SK-N-SH (cell line): ENCODE measurements at regions not wholly inside any gene's neighbourhood (a gene's known extent, or its start where the extent isn't known, plus 50 kb on each side); places are given as distances from the start of the nearest gene placed in this dataset.

ENCODE experiments used
- CTCF ChIA-PET: fragments of 300-600, 350-600 bp; formaldehyde crosslinking; extraction: SDS; loops from one replicate; lab custom pipeline; 2021; lab: Yijun Ruan, JAX
- POLR2A ChIA-PET: fragments of 350-600 bp; sonication (Branson Sonifier 250); formaldehyde crosslinking; extraction: SDS; loops from one replicate; lab custom pipeline; 2020; ENCODE audit warnings: antibody characterized with exemption, inconsistent platforms; lab: Yijun Ruan, JAX
- DNase-seq: peaks from one replicate; pipeline ENCODE4 v3.0.0; 2012
- H2AFZ ChIP-seq: fragments of 200-600 bp; sonication (generic); 2 replicates; pipeline ENCODE4 v1.8.1; 2016; ENCODE audit warnings: antibody characterized with exemption, mild to moderate bottlenecking, low read depth
- H3F3A ChIP-seq: fragments of 200-600 bp; sonication (generic); replicated peaks from 2 replicates; pipeline ENCODE3; 2016; ENCODE audit warnings: antibody characterized with exemption, mild to moderate bottlenecking; ENCODE audit not compliant: insufficient read depth
- H3K27ac ChIP-seq, 2 experiments: fragments of 200-500 bp in 1 of 2; fragments of 200-600 bp in 1 of 2; sonication (Bioruptor generic) in 1 of 2; sonication (generic), shearing (Covaris generic) in 1 of 2; 2 replicates each; pipeline versions ENCODE4 v1.5.1 to v1.6.1; 2014 to 2016; ENCODE audit warnings: low read depth in 2 of 2, inconsistent platforms in 1 of 2, low read length in 1 of 2, mild to moderate bottlenecking in 1 of 2, mixed read lengths in 1 of 2
- H3K27me3 ChIP-seq: fragments of 200-600 bp; sonication (generic), shearing (Covaris generic); 2 replicates; pipeline ENCODE4 v1.6.1; 2016; ENCODE audit warnings: mixed run types; ENCODE audit not compliant: insufficient read depth
- H3K36me3 ChIP-seq, 2 experiments: fragments of 200-500 bp in 1 of 2; fragments of 200-600 bp in 1 of 2; sonication (Bioruptor generic) in 1 of 2; sonication (generic) in 1 of 2; replicated peaks in 1 of 2; 2 replicates each; pipeline versions ENCODE3 to v1.5.1; 2014 to 2016; ENCODE audit warnings: low read length in 1 of 2, mild to moderate bottlenecking in 1 of 2; ENCODE audit not compliant: insufficient read depth in 2 of 2, control insufficient read depth in 1 of 2
- H3K4me1 ChIP-seq, 2 experiments: fragments of 200-500 bp in 1 of 2; fragments of 200-600 bp in 1 of 2; sonication (Bioruptor generic) in 1 of 2; sonication (generic), shearing (Covaris generic) in 1 of 2; 2 replicates each; pipeline versions ENCODE4 v1.5.1 to v1.6.1; 2014 to 2016; ENCODE audit warnings: low read depth in 1 of 2, low read length in 1 of 2, mixed run types in 1 of 2; ENCODE audit not compliant: insufficient read depth in 2 of 2, control insufficient read depth in 1 of 2
- H3K4me2 ChIP-seq: fragments of 200-600 bp; sonication (generic), shearing (Covaris generic); 2 replicates; pipeline ENCODE4 v1.6.1; 2017; ENCODE audit warnings: mixed run types
- H3K4me3 ChIP-seq, 2 experiments: fragments of 200-500 bp in 1 of 2; fragments of 200-600 bp in 1 of 2; sonication (Bioruptor generic) in 1 of 2; sonication (generic), shearing (Covaris generic) in 1 of 2; 2 replicates each; pipeline versions ENCODE4 v1.5.1 to v1.8.1; 2014 to 2016; ENCODE audit warnings: low read depth in 2 of 2, inconsistent platforms in 1 of 2, low read length in 1 of 2, mild to moderate bottlenecking in 1 of 2, mixed read lengths in 1 of 2, moderate library complexity in 1 of 2
- H3K79me2 ChIP-seq: fragments of 200-600 bp; sonication (generic); 2 replicates; pipeline ENCODE4 v1.8.1; 2017; ENCODE audit warnings: mild to moderate bottlenecking; ENCODE audit not compliant: insufficient read depth
- H3K9ac ChIP-seq: fragments of 200-600 bp; sonication (generic); 2 replicates; pipeline ENCODE4 v1.6.1; 2017; ENCODE audit warnings: mixed run types
- H3K9me2 ChIP-seq: fragments of 200-600 bp; sonication (generic); 2 replicates; pipeline ENCODE4 v1.6.1; 2017; ENCODE audit warnings: mixed run types
- H3K9me3 ChIP-seq: fragments of 200-600 bp; sonication (generic); 2 replicates; pipeline ENCODE4 v1.6.1; 2017; ENCODE audit warnings: mixed run types, mild to moderate bottlenecking, moderate library complexity
- H4K20me1 ChIP-seq: fragments of 200-600 bp; sonication (generic); 2 replicates; pipeline ENCODE4 v1.6.1; 2017; ENCODE audit warnings: mild to moderate bottlenecking, mixed run types; ENCODE audit not compliant: insufficient read depth
- CHD2 ChIP-seq: fragments of 150-350 bp; IDR thresholded peaks from 2 replicates; pipeline ENCODE4 v1.6.1; 2018; ENCODE audit warnings: low read length; ENCODE audit not compliant: partially characterized antibody
- ELF1 ChIP-seq: IDR thresholded peaks from 2 replicates; pipeline ENCODE4 v1.4.0; 2012
- FOSL2 ChIP-seq: IDR thresholded peaks from 2 replicates; pipeline ENCODE4 v1.4.0; 2012; ENCODE audit warnings: low read depth, mild to moderate bottlenecking, moderate library complexity, borderline replicate concordance
- FOXJ3 ChIP-seq: sonication (generic); formaldehyde crosslinking; IDR thresholded peaks from 2 replicates; pipeline ENCODE4 v1.5.1; 2020; ENCODE audit warnings: mild to moderate bottlenecking, missing genetic modification reagents
- GABPA ChIP-seq: IDR thresholded peaks from 2 replicates; pipeline ENCODE4 v1.4.0; 2012; ENCODE audit warnings: low read depth, mild to moderate bottlenecking
- GATA2 ChIP-seq: sonication (generic); formaldehyde crosslinking; IDR thresholded peaks from 2 replicates; pipeline ENCODE4 v1.5.0; 2020; ENCODE audit warnings: mild to moderate bottlenecking, missing genetic modification reagents
- IRF3 ChIP-seq: fragments of 150-350 bp; IDR thresholded peaks from 2 replicates; pipeline ENCODE4 v1.6.1; 2016; ENCODE audit warnings: mild to moderate bottlenecking, low read depth, low read length
- JUND ChIP-seq: IDR thresholded peaks from 2 replicates; pipeline ENCODE4 v1.4.0; 2012
- MEF2A ChIP-seq: IDR thresholded peaks from 2 replicates; pipeline ENCODE4 v1.4.0; 2012; ENCODE audit warnings: low read depth, borderline replicate concordance
- MXI1 ChIP-seq: IDR thresholded peaks from 2 replicates; pipeline ENCODE4 v1.6.1; 2012; ENCODE audit warnings: mild to moderate bottlenecking, low read depth, low read length, improper control_type of control experiment
- NRF1 ChIP-seq: IDR thresholded peaks from 2 replicates; pipeline ENCODE4 v1.6.1; 2012; ENCODE audit warnings: low read depth, mild to moderate bottlenecking, low read length
- PBX3 ChIP-seq: IDR thresholded peaks from 2 replicates; pipeline ENCODE4; 2012
- RCOR1 ChIP-seq: fragments of 150-350 bp; IDR thresholded peaks from 2 replicates; pipeline ENCODE4 v1.6.1; 2017; ENCODE audit warnings: antibody characterized with exemption, low read length
- RFX5 ChIP-seq: IDR thresholded peaks from 2 replicates; pipeline ENCODE4 v1.6.1; 2012; ENCODE audit warnings: mild to moderate bottlenecking, improper control_type of control experiment, low read length
- RXRA ChIP-seq: IDR thresholded peaks from 2 replicates; pipeline ENCODE4 v1.4.0; 2012; ENCODE audit warnings: low read depth, mild to moderate bottlenecking, borderline replicate concordance
- SIN3A ChIP-seq: IDR thresholded peaks from 2 replicates; pipeline ENCODE4 v1.6.1; 2012; ENCODE audit warnings: low read depth, mild to moderate bottlenecking, low read length, moderate library complexity, borderline replicate concordance
- TAF1 ChIP-seq: IDR thresholded peaks from 2 replicates; pipeline ENCODE4 v1.6.1; 2012; ENCODE audit warnings: low read depth, mild to moderate bottlenecking, low read length, moderate library complexity, borderline replicate concordance
- USF2 ChIP-seq: fragments of 150-350 bp; IDR thresholded peaks from 2 replicates; pipeline ENCODE4 v1.6.1; 2017; ENCODE audit warnings: antibody characterized with exemption, low read length, low read depth, borderline replicate concordance
- YY1 ChIP-seq: IDR thresholded peaks from 2 replicates; pipeline ENCODE4 v1.4.0; 2012; ENCODE audit warnings: low read depth, mild to moderate bottlenecking
- WGBS: methylation state at CpG from one replicate; pipeline ENCODE4 v1.1.6; 2017; ENCODE audit warnings: low lambda C conversion rate; 5-methylcytosine and 5-hydroxymethylcytosine counted together

GRCh38 chrX:122913134-122913533 is 270.9 kb upstream of the GRIA3 start:
- H3K9ac ChIP-seq, result no peak overlapping the region
- no peaks in the 10 kb centered on the region for H3K9me3 ChIP-seq
- H3K36me3 ChIP-seq, result no peaks in the 10 kb centered on the region
- no peaks in the 10 kb centered on the region for H3K4me1 ChIP-seq
- H2AFZ ChIP-seq, result no peak overlapping the region
- no peak overlapping the region for H3K27ac ChIP-seq
- ChIA-PET CTCF (no interaction called here), POLR2A (no interaction called here)
- no peaks in the 10 kb centered on the region for H3F3A ChIP-seq
- 4% methylated on average over 1 of the region's 1 CpG for WGBS
- H3K27me3 ChIP-seq, result no peaks in the 10 kb centered on the region
- H4K20me1 ChIP-seq, result no peaks in the 10 kb centered on the region
- DNase-seq, result no peak
- H3K79me2 ChIP-seq, result no peaks in the 10 kb centered on the region
- H3K4me2 ChIP-seq, result no peak overlapping the region
- H3K4me3 ChIP-seq, result no peak overlapping the region
- TF ChIP-seq FOXJ3 (CRISPR knock-in tag) (no peak), PBX3 (no peak), RCOR1 (no peak), YY1 (no peak), GATA2 (CRISPR knock-in tag) (no peak), USF2 (no peak), RXRA (no peak), ELF1 (no peak), FOSL2 (no peak), NRF1 (no peak), SIN3A (no peak), MXI1 (no peak), CHD2 (no peak), TAF1 (no peak), IRF3 (no peak), RFX5 (no peak), MEF2A (no peak), JUND (no peak), GABPA (no peak)
- TF ChIP-seq, all 33 proteins: peak for 0
- H3K9me2 ChIP-seq, result no peaks in the 10 kb centered on the region
